ENCODE measurements at regions not wholly inside any gene's neighbourhood (a gene's known extent, or its start where the extent isn't known, plus 50 kb on each side); places are given as distances from the start of the nearest gene placed in this dataset.
A peak's percentile ranks its signal among the peaks of the same experiment; 100 is the strongest.

DNA sequence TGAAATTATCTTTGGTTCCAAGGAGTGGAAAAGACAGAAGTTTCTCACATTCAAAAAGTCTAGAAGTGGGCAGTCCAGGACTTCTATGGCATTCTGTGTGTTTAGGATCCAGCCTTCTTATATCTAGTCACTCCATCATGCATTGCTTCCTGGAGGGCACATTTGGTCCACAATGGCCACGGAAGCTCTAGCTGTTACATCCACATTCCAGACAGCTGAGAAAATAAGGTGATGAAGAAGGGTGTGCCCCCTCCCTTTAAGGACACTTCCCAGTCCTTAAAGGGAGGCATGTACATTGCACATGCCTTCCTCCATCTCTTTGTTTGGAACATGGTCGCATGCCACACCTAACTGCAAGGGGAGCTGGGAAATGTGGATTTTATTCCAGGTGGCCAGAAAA, 59.9 kb upstream of the BZW1 start:
- TF ChIP-seq POLR2A (IDR thresholded peaks at IDR 0.05) (no peak), EP300 (IDR thresholded peaks at IDR 0.05) (no peak)
- TF ChIP-seq, protein P1, sequence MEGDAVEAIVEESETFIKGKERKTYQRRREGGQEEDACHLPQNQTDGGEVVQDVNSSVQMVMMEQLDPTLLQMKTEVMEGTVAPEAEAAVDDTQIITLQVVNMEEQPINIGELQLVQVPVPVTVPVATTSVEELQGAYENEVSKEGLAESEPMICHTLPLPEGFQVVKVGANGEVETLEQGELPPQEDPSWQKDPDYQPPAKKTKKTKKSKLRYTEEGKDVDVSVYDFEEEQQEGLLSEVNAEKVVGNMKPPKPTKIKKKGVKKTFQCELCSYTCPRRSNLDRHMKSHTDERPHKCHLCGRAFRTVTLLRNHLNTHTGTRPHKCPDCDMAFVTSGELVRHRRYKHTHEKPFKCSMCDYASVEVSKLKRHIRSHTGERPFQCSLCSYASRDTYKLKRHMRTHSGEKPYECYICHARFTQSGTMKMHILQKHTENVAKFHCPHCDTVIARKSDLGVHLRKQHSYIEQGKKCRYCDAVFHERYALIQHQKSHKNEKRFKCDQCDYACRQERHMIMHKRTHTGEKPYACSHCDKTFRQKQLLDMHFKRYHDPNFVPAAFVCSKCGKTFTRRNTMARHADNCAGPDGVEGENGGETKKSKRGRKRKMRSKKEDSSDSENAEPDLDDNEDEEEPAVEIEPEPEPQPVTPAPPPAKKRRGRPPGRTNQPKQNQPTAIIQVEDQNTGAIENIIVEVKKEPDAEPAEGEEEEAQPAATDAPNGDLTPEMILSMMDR (IDR thresholded peaks at IDR 0.05) = no peak
- no peak overlapping the region for H3K4me3 ChIP-seq
- H3K4me1 ChIP-seq = peaks cover 0 to 50% (median 3%) of the 10 kb centered on the region in 4 donors
- DNase-seq (ENCODE audit: low spot score in 2 of 2) = no peak
- H3K36me3 ChIP-seq = no peaks in the 10 kb centered on the region
- H3K9me3 ChIP-seq = no peaks in the 10 kb centered on the region
- H3K27me3 ChIP-seq = no peaks in the 10 kb centered on the region
- peak overlapping the region in 2 of 4 donors; percentile 20 to 70 for H3K27ac ChIP-seq
- WGBS, 2 donors = 73 to 78% methylated on average over 2 of the region's 2 CpGs

DNA sequence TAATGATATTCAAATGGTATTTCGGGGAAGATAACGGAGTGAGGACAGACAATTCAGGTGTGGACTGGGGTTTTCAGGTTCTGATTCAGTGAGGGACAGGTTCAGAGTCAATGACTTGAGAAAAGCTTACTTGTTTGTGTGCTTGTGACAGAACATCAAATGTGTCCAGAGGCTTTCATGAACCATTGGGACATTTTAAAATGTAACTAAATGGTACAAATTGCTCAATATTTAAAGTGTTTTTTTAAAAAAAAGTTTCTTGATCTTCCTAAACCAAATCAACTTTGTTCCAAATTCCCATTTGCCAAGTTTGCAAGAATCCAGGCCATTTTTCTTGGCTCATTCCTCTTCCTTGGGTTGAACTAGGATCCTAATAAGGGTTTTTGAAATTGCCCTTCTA, 59.4 kb upstream of the BZW1 start:
- Histone ChIP-seq H3K36me3 (no peaks in the 10 kb centered on the region), H3K4me1 (peaks cover 0 to 54% (median 3%) of the 10 kb centered on the region in 4 donors), H3K9me3 (no peaks in the 10 kb centered on the region), H3K27me3 (no peaks in the 10 kb centered on the region), H3K27ac (peak overlapping the region in 2 of 4 donors; percentile 20 to 70), H3K4me3 (no peak overlapping the region)
- no peak for DNase-seq (ENCODE audit: low spot score in 2 of 2)
- 91 to 94% methylated on average over 2 of the region's 2 CpGs for WGBS, 2 donors
- TF ChIP-seq, protein P1 (IDR thresholded peaks at IDR 0.05) = no peak
- TF ChIP-seq POLR2A (IDR thresholded peaks at IDR 0.05) = no peak
- peak in 1 of 2 donors; percentile 47 for TF ChIP-seq EP300 (IDR thresholded peaks at IDR 0.05)

DNA sequence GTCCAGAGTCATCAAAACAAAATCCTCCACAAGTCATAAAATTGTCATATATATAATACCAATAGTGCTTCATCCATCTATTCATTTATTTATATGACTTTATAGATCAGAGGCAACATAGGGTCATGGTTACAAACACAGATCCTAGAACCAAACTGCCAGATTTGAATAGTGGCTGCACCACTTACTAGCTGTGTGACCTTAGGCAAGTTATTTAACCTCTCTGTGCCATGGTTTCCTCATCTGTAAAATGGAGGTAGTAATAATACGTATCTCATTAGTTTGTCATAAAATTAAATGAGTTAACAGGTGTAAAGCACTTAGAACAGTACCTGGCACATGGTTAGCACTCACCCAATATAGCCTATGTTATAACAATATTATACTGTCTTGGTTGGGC, 58.9 kb upstream of the BZW1 start:
- TF ChIP-seq EP300 (IDR thresholded peaks at IDR 0.05) (no peak), POLR2A (IDR thresholded peaks at IDR 0.05) (no peak)
- TF ChIP-seq, protein P1 (IDR thresholded peaks at IDR 0.05) = no peak
- no peak for DNase-seq (ENCODE audit: low spot score in 2 of 2)
- no peaks in the 10 kb centered on the region for H3K36me3 ChIP-seq
- peak overlapping the region in 1 of 4 donors; percentile 20 for H3K27ac ChIP-seq
- H3K4me1 ChIP-seq = peaks cover 0 to 49% (median 3%) of the 10 kb centered on the region in 4 donors
- 88 to 92% methylated on average over 1 of the region's 1 CpG for WGBS, 2 donors
- no peaks in the 10 kb centered on the region for H3K9me3 ChIP-seq
- no peaks in the 10 kb centered on the region for H3K27me3 ChIP-seq
- H3K4me3 ChIP-seq = no peak overlapping the region

DNA sequence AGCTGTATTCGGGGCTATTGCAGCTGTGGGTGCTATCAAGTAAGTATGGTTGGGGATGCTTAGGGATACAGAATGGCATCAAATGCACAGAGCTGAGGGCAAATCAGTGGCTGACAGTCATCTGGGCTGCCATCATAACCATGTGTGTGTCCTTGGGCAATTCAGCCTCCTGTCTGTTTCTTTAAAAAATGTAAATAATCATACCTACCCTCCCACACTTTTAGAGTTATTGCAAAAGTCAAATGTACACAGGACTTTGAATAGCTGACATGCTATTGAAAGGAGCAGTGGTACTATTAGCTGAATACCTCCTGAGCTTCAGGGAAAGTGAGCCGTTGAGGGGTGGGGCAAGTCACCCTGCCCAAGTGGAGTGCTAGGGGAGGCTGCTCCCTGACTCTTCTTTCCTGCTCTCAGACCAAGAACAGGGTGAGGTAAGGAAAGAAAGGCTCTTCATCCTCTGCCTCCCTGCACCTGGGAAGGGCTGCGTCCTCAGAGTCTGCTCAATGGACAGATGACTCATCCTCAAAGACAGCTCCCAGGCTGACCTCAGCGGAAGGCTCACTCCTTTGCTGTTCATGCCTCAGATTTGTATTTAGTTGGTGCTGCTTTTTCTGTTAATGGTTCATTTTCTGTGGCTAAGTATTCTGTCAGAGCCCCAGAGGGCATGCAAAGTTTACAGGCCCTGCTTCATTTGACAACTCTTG, 54.9 kb upstream of the BZW1 start:
- H3K36me3 ChIP-seq = no peaks in the 10 kb centered on the region
- TF ChIP-seq EP300 (IDR thresholded peaks at IDR 0.05) (no peak), POLR2A (IDR thresholded peaks at IDR 0.05) (no peak)
- TF ChIP-seq, protein P1 (IDR thresholded peaks at IDR 0.05) = no peak
- H3K27ac ChIP-seq = peak overlapping the region in 2 of 4 donors; percentile 11 to 35
- no peak overlapping the region for H3K4me3 ChIP-seq
- H3K9me3 ChIP-seq = no peaks in the 10 kb centered on the region
- 34 to 48% methylated on average over 4 of the region's 4 CpGs for WGBS, 2 donors
- H3K4me1 ChIP-seq = peaks cover 0 to 39% (median 3%) of the 10 kb centered on the region in 4 donors
- no peaks in the 10 kb centered on the region for H3K27me3 ChIP-seq
- no peak for DNase-seq (ENCODE audit: low spot score in 2 of 2)

DNA sequence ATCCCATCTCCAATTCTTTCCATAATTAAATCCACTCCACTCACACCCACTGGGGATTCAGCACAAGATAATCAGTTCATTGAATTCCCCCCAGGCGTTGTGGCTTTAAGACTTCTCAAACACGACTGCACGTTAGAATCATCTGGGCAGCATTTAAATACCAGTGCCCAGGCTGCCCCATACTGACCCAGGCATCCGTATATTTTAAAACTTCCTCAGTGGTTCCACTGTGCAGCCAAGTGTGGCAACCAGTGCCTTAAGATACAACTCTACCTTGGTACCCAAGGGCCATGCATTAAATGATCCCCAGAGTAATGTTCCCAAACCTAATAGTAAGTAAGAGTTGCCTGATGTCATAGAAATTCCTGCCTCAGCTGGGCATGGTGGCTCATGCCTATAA, 54.3 kb upstream of the BZW1 start:
- 32 to 43% methylated on average over 4 of the region's 4 CpGs for WGBS, 2 donors
- DNase-seq (ENCODE audit: low spot score in 2 of 2) = no peak
- H3K9me3 ChIP-seq = no peaks in the 10 kb centered on the region

More for the DNA sequence above, 54.3 kb upstream of the BZW1 start:
- peaks cover 0 to 33% (median under 1%) of the 10 kb centered on the region in 4 donors for H3K4me1 ChIP-seq
- no peaks in the 10 kb centered on the region for H3K36me3 ChIP-seq
- H3K27ac ChIP-seq = peak overlapping the region in 1 of 4 donors; percentile 35
- no peaks in the 10 kb centered on the region for H3K27me3 ChIP-seq
- no peak overlapping the region for H3K4me3 ChIP-seq
- no peak for TF ChIP-seq EP300 (IDR thresholded peaks at IDR 0.05)
- TF ChIP-seq, protein P1 (IDR thresholded peaks at IDR 0.05) = no peak
- no peak for TF ChIP-seq POLR2A (IDR thresholded peaks at IDR 0.05)
